ENCODE measurements at regions not wholly inside any gene's neighbourhood (a gene's known extent, or its start where the extent isn't known, plus 50 kb on each side); places are given as distances from the start of the nearest gene placed in this dataset.

DNA sequence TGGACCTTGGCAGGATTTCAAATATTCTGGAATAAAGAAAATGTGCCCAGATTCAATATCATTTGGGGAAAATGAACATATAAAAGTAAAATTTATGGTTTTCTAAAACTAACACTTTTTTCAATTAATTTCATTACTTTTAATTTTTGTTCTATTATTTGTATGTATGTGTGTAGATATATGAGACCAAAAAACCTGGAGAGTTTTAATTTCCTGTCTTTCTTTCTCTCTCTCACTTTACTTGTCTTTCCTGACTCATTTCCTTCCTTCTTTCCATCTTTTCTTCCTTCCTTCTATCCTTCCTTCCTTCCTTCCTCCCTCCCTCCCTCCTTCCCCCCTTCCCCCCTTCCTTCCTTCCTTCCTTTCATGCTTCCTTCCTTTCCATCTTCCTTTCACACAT, 137.0 kb downstream of the NPR3 start:
- TF ChIP-seq, protein P1, sequence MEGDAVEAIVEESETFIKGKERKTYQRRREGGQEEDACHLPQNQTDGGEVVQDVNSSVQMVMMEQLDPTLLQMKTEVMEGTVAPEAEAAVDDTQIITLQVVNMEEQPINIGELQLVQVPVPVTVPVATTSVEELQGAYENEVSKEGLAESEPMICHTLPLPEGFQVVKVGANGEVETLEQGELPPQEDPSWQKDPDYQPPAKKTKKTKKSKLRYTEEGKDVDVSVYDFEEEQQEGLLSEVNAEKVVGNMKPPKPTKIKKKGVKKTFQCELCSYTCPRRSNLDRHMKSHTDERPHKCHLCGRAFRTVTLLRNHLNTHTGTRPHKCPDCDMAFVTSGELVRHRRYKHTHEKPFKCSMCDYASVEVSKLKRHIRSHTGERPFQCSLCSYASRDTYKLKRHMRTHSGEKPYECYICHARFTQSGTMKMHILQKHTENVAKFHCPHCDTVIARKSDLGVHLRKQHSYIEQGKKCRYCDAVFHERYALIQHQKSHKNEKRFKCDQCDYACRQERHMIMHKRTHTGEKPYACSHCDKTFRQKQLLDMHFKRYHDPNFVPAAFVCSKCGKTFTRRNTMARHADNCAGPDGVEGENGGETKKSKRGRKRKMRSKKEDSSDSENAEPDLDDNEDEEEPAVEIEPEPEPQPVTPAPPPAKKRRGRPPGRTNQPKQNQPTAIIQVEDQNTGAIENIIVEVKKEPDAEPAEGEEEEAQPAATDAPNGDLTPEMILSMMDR (IDR thresholded peaks at IDR 0.05): no peak
- TF ChIP-seq POLR2A (IDR thresholded peaks at IDR 0.05) (no peak), EP300 (IDR thresholded peaks at IDR 0.05) (no peak), POLR2AphosphoS5 (IDR thresholded peaks at IDR 0.05) (no peak)

Data from stomach (tissue), 4 donors.